Medulla oblongata (tissue), 1 donor: ENCODE measurements at regions not wholly inside any gene's neighbourhood (a gene's known extent, or its start where the extent isn't known, plus 50 kb on each side); places are given as distances from the start of the nearest gene placed in this dataset.

Source experiments
- DNase-seq: peaks from one replicate; pipeline ENCODE4 v3.0.0-alpha.2; 2015; ENCODE audit errors: extremely low spot score

- DNase-seq = peak; percentile 51
These were observed 367.7 kb upstream of the NEGR1 start for GRCh38 chr1:72649991-72650390.

- no peak for DNase-seq
These were observed 367.0 kb upstream of the NEGR1 start for GRCh38 chr1:72649211-72649888.

- DNase-seq = no peak
These were observed 366.1 kb upstream of the NEGR1 start for GRCh38 chr1:72648465-72648864.

DNA sequence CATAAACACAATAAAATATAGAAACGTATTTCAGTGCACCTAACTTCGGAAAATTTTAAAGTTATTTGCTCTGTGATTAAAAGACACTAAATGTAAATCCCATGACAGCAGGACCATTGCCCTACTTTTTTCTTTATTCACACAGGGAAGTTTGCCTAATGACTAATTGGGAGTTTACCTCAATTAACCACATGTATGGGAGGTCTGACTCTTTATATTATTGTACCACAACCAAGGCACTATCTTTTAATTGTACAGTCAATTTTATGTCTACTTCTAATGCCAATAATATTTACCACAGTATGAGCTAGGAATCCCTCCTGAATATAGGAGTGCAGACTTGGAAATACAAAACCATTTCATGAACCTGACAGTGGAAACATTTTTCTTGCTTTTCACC, 360.8 kb upstream of the NEGR1 start:
- DNase-seq = no peak

DNA sequence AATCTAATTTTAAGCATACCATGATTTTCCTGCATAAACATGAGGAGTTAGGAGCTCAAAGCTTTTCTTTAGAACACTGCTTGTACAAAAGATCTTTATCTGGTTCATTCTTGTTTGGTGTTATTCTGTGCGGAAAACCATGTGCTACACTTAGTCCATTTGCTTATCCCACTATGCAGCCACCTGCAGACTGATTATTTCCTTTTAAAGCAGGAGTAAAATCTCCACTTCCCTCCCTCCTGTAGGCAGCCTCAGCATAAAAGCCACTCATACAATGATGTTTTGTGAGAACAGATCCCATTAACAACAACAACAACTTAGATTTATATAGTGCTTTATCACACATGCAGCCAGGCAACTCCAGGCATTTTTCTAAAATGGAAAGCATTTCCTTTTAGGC, 355.3 kb upstream of the NEGR1 start:
- DNase-seq = no peak

DNA sequence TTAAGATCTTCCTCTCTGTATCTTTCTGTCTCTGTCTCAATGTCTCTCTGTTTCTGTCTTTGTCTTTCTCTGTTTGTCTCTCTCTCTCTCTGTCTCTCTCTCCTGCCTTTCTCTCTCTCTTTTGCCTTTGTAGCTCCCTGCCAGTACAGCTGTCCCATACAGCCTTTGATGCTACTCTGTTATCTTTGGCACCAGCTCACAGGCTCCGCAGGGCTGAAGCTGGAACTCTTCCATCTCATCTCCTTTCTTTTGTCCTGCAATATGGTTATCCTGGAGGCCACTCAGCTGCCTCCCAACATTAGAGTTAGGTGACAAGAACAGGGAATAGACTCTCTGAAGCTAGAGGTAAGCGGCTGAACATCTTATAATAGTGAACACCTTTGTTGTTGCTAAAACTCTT, 354.3 kb upstream of the NEGR1 start:
- DNase-seq = peak; percentile 6

DNA sequence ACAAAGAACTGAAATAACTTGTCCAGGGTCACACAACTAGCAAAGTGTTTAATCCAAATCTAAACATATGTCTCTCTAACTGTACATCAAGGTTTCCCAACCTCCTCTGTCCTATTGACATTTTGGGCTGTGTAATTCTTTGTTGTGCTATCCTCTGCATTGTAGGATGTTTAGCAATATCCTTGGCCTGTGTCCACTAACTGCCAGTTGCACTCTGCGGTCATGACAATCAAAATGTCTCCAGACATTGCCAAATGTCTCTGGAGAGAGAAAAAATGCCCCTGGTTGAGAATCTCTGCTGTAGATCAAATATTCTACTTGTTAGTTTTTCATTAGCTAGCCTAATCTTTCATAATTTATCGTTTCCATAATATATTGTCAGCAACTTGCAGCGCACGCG, 353.4 kb upstream of the NEGR1 start:
- DNase-seq = no peak

- no peak for DNase-seq
These were observed 352.6 kb upstream of the NEGR1 start for GRCh38 chr1:72634946-72635345.

DNA sequence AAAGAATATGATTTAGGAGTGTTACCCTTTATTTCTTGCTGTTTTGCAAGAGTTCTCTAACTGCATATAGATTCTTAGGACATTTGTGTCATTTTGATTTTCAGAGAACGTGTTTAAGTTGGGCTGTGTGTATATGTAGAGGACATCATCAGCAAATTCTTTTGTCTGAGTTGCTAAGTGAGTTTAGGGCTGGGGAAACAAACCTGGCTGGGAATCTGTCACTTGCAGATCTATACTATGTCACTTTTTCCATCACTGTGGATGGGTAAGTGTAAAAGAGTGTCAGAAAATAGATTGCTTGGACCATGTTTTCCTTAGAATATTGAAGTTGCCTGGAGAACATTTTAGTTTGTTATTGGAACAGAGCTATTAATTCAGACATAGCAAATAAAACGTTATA, 349.1 kb upstream of the NEGR1 start:
- DNase-seq = no peak

DNA sequence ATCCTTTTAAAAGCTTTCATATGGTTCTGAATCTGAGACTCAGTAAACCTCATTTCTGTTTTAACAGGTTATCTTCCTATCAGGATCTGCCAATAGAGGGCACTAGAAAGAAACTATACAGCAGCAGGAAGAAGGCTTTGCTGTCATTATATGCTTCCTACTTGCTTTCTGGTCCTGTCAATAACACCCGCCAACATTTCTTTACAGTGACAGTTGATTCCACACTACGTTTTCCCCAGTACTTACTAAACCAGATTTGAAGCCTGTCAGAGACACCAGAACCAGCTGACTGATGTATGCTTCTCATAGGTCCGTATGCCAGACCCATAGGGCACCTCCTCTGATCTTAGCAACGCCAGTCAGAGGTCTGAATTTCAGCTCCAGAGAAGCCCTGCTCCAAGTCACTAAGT, 341.0 kb upstream of the NEGR1 start:
- peak; percentile 78 for DNase-seq

DNA sequence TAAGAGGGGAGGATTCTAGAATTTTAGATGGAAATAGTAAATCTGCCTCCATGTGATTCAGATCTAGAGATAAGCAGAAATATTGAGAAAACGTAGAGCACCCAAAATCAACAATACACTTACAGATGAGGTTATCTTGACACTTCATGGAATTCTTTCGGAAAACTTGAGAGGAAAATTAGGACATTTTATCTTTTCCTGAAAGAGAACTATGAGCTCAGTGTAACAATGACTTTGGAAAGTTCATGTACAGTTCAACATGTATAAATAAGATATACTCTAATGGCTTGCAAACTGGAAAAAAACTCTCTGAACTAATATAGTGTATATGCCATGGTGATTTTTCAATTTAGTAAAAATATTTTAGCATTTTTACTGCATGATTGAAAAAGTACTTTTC, 338.1 kb upstream of the NEGR1 start:
- no peak for DNase-seq

DNA sequence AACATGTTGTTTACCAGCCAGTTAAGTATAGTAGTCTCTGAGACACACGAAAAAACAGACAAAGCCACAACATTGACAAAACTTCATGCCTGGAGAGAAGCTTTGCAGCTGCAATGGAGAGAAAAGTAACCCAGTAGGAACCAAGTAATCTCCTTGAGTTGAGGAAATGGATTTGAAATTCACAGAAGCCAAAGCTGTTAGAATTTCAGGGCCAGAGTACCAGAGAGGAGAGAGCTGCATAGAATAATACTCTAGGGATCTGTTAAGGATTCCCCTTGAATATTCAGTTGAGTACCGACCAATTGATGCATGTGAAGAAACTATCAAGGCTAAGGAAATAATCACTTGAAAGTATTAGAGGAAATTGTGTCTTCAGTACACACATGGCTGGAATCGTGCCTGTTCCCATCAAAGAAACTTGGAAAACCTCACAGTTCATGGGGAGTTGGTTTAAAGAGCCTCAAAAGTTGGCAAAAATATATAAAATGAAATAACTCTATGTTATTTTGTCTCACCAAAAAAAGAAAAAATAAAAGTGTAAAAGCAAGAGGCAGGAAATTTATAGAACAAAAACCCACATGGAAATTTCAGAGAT, 324.0 kb upstream of the NEGR1 start:
- DNase-seq = no peak

DNA sequence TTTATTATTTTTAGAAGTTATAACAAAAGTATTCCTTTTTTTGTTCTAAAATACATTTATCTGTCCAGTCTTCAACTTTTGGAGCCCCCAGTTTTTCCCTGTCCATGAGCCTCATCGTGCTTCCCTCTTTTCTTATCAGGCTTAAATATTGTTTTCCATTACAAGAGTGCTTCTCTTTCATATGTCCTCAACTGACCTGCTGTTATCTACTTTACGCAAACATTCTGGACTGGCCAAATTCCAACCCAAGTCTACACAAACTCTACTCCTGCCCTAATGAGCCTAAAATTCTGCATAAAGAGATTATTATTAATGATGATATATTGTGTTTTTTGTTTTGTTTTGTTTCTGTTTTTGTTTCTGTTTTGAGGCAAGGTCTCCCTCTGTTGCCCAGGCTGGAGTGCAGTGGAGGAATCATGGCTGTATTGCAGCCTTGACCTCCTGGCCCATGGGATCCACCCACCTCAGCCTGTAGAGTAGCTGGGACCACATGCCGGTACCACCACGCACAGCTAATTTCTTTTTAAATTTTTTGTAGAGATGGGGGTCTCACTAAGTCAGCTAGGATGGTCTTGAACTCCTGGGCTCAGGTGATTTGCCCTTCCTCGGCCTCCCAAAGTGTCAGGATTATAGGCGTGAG, 318.8 kb upstream of the NEGR1 start:
- no peak for DNase-seq

DNA sequence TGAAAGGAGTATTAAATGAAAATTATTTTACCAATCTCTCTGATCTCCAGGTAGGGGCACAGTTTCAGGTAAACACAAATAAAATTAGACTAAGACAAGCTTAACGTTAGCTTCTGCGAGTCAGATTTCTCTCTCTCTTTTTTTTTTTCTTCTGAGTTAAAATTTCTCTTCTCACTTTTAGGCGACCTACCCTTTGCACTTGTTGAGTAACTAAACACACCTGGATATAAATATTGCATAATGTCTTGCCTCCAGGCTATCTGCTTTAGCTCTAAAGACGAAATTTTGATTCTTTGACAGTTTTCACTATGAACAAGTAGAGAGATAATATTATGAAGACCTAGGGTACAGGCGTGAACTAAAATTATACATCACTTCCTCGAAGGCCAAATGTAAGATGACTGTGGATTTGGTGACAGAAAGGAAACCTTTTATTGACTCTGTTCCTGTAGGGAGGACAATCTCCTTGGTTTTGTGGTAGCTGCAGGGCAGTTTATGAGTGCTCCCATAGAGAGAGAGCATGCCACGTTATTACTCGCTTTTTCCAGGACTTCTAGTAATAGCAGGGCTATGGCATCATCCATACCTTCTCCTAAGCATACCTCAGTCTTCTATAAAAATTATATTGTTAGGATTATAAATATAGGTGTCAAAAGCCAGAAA, 303.8 kb upstream of the NEGR1 start:
- no peak for DNase-seq

DNA sequence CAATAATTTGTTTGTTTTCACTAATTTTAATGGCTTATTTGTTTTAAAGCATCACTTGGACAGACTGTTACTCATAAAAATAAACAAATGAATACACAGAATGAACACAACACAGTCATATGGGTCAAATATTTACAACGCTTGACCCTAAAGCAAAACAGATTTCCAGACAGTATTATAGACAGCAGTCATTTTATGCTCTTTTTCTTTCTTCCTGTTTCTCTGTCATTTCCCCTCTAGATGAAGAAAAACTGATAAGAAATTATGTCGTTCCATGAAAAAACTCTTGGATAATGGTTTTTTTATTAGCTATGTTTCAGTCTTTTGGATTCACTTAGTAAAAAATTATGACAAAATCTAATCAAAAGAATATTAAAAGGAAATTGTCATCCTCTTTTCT, 297.3 kb upstream of the NEGR1 start:
- no peak for DNase-seq

DNA sequence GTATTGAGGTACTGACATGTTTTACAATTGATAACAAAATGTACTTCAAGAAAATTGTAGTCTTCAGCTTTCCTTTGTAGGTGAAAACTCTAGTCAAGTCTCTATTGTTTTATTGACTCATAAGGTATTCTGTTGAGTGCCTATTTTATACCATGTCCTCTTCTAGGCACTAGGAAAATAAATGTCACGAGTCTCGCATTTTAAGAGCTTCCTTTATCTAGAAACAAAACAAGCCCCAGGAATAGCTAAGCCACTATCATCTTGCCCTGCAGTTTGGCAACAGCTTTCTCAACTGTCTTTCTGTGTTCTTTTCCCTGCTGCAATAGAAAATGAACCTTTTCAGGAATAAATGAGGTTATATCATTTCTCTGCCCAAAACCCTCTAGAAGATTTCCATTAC, 288.5 kb upstream of the NEGR1 start:
- no peak for DNase-seq

DNA sequence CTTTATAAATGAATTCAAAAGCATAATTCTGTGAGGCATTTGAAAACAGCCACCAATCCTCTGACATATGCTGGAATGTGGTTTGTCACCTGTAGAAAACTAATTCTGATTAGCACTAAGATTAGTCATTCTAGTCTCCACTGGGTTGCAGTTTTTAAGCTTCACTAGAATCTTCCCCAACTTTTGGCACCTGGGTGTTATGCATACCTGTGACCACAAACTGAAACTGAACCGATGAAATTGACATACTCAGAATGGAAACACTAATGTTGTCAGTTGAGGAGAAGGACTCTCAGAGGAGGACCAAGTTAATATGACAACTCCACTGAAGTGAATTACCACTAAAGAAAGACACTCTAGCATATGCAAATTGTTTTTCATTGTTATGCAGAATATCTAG, 285.8 kb upstream of the NEGR1 start:
- DNase-seq = no peak

DNA sequence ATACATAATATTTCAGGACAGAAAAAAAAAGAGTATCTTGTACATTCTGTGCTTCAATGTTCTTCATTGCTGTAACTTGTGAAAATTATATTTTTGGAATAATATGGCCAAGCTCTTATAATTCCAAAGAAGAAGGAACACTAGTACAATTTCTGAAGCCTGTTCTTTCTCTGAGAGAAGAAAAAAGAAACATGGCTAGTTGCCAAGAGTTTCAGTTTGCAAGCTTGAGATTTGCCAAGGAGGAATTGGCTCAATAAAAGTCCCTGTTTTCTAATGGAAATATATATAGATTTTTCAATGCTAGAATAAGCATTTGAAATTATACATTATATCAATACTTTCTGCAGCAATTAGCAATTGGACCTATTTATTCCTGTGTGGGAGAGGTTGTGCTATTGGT, 285.2 kb upstream of the NEGR1 start:
- peak; percentile 48 for DNase-seq

GRCh38 chr1:72564749-72565148, 282.4 kb upstream of the NEGR1 start:
- no peak for DNase-seq

DNA sequence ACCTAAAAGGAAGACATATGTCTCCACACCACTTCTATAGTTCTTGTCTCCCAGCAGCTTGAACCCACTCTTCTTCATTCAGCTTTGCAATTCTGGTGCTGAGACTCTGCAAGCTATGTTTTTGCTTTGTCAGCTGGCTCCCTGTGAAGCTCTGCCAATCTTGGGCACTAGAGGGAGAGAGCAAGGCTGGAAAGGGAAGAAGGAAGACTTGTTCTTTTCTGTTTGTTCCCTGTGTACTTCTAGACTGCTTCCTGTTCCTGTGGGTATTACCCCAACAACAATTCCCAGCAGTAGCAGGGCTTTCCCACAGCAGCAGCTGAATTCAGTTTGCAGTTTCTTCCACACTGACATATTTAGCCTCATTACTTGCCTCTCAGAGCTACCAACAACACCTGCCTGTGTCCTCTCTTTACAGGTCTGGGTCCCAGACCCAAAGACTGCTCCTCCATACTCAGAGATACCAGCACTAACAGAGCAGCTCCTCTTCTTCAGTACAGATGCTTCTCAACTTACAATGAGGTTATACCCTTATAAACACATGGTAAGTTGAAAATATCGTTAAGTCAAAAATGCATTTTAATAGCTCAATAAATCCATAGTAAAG, 275.2 kb upstream of the NEGR1 start:
- DNase-seq = peak; percentile 38

- no peak for DNase-seq
These were observed 265.1 kb upstream of the NEGR1 start for GRCh38 chr1:72547412-72547811.

- DNase-seq = no peak
These were observed 258.3 kb upstream of the NEGR1 start for GRCh38 chr1:72540674-72541073.

GRCh38 chr1:72535470-72535869, 253.1 kb upstream of the NEGR1 start:
- no peak for DNase-seq
